ENCODE measurements at regions not wholly inside any gene's neighbourhood (a gene's known extent, or its start where the extent isn't known, plus 50 kb on each side); places are given as distances from the start of the nearest gene placed in this dataset.

- dilution Hi-C loops (cut with MboI; ENCODE audit: extremely low pct_ligation_motif_present, low sequenced_read_pairs), result no loop called here
- no peaks in the 10 kb centered on the region for H3K4me1 ChIP-seq (ENCODE audit: control insufficient read depth, extremely low read depth, insufficient read depth, low read length)
- ChIA-PET CTCF (no interaction called here), POLR2A (no interaction called here)
- H4K20me1 ChIP-seq (replicated peaks; ENCODE audit: control insufficient read depth, extremely low read depth, insufficient read depth, low read length), result no peaks in the 10 kb centered on the region
- no peaks in the 10 kb centered on the region for H3K27me3 ChIP-seq (ENCODE audit: control insufficient read depth in 2 of 2, insufficient read depth in 2 of 2, low read length in 2 of 2)
- DNase-seq (ENCODE audit: low read depth, low spot score), result no peak
- H3K79me2 ChIP-seq (ENCODE audit: control insufficient read depth, insufficient read depth, low read length), result no peaks in the 10 kb centered on the region
- no peak overlapping the region for H2AFZ ChIP-seq (ENCODE audit: low read depth, low read length)
- intact Hi-C loops (cut with micrococcal nuclease), result no loop called here
- no peaks in the 10 kb centered on the region for H3K9me3 ChIP-seq (replicated peaks; ENCODE audit: control insufficient read depth, insufficient read depth, low read length)
- no TSS peak for BruUV-seq (replicated peaks)
- TF ChIP-seq CTCF (IDR thresholded peaks at IDR 0.05; ENCODE audit: extremely low read depth in 1 of 2, insufficient read depth in 1 of 2, low read depth in 1 of 2, low read length in 2 of 2) (no peak), EZH2 (IDR thresholded peaks at IDR 0.05; ENCODE audit: borderline replicate concordance, low read depth, low read length, severe bottlenecking) (no peak), GATA2 (IDR thresholded peaks at IDR 0.05; ENCODE audit: insufficient read depth, insufficient read length, low read depth, low read length) (no peak), FOS (IDR thresholded peaks at IDR 0.05; ENCODE audit: borderline replicate concordance, insufficient read depth, low read length) (no peak), MAX (IDR thresholded peaks at IDR 0.05; ENCODE audit: insufficient read depth, insufficient read length) (no peak), POLR2A (IDR thresholded peaks at IDR 0.05; ENCODE audit: low read depth, low read length) (no peak), POLR2AphosphoS5 (IDR thresholded peaks at IDR 0.05; ENCODE audit: insufficient read depth, low read depth, low read length) (no peak), JUN (IDR thresholded peaks at IDR 0.05; ENCODE audit: borderline replicate concordance, insufficient read depth, insufficient read length, low read depth) (no peak), MYC (IDR thresholded peaks at IDR 0.05; ENCODE audit: low read depth, low read length) (no peak)
- H3K36me3 ChIP-seq (ENCODE audit: control insufficient read depth in 2 of 2, extremely low read depth in 1 of 2, insufficient read depth in 2 of 2, low read length in 2 of 2), result no peaks in the 10 kb centered on the region
- H3K4me3 ChIP-seq (replicated peaks in 1 of 3; ENCODE audit: insufficient read depth in 1 of 3, low read depth in 1 of 3, low read length in 3 of 3), result no peak overlapping the region
- no peak overlapping the region for H3K27ac ChIP-seq (ENCODE audit: insufficient read depth, low read depth, low read length)
- no peak overlapping the region for H3K9ac ChIP-seq (replicated peaks; ENCODE audit: extremely low read depth, insufficient read depth, low read length)
- no peak for FAIRE-seq
- H3K4me2 ChIP-seq (ENCODE audit: insufficient read depth, low read length), result no peak overlapping the region
- no peaks in the 10 kb centered on the region for H3K9me1 ChIP-seq (replicated peaks; ENCODE audit: control insufficient read depth, extremely low read depth, insufficient read depth, low read length)
These were observed 169.3 kb upstream of the IVNS1ABP start for GRCh38 chr1:185486346-185486745.

Measured in endothelial cell of umbilical vein (primary cell).